GM19397 (cell line): ENCODE measurements at regions not wholly inside any gene's neighbourhood (a gene's known extent, or its start where the extent isn't known, plus 50 kb on each side); places are given as distances from the start of the nearest gene placed in this dataset.
"Not testable (repeated sequence)": the region's sequence is repeated elsewhere in the genome, so short reads cannot be mapped to it uniquely, and the experiment has no call there.

Experiments used
- ATAC-seq: cut with Tn5 transposase; IDR thresholded peaks from one replicate; pipeline ENCODE4 v1.9.1; 2021; ENCODE audit warnings: mild to moderate bottlenecking, moderate library complexity; ENCODE audit not compliant: unreplicated experiment

- ATAC-seq = no peak
These were observed 382.5 kb downstream of the CAAP1 start for GRCh38 chr9:26510137-26510536.

- no peak for ATAC-seq
These were observed 383.7 kb downstream of the CAAP1 start for GRCh38 chr9:26508897-26509296.

- no peak for ATAC-seq
These were observed 388.5 kb downstream of the CAAP1 start for GRCh38 chr9:26504057-26504456.

- no peak for ATAC-seq
These were observed 390.3 kb downstream of the CAAP1 start for GRCh38 chr9:26502311-26502710.

- no peak for ATAC-seq
These were observed 392.1 kb downstream of the CAAP1 start for GRCh38 chr9:26500471-26500870.

- not testable (repeated sequence) for ATAC-seq
These were observed 399.7 kb downstream of the CAAP1 start for GRCh38 chr9:26492608-26493521.

GRCh38 chr9:26491922-26492607 lies 400.5 kb downstream of the CAAP1 start:
- ATAC-seq = not testable (repeated sequence)

GRCh38 chr9:26483991-26484390 lies 408.6 kb downstream of the CAAP1 start:
- ATAC-seq = no peak

GRCh38 chr9:26477963-26478362 lies 414.6 kb downstream of the CAAP1 start:
- no peak for ATAC-seq

GRCh38 chr9:26471261-26471660 lies 421.3 kb downstream of the CAAP1 start:
- ATAC-seq = no peak

- ATAC-seq = no peak
These were observed 422.3 kb downstream of the CAAP1 start for GRCh38 chr9:26470284-26470683.

- ATAC-seq = no peak
These were observed 428.8 kb downstream of the CAAP1 start for GRCh38 chr9:26463837-26464236.

- no peak for ATAC-seq
These were observed 429.9 kb downstream of the CAAP1 start for GRCh38 chr9:26462751-26463150.

- no peak for ATAC-seq
These were observed 430.4 kb downstream of the CAAP1 start for GRCh38 chr9:26462213-26462612.

- no peak for ATAC-seq
These were observed 432.0 kb downstream of the CAAP1 start for GRCh38 chr9:26460624-26461023.

- no peak for ATAC-seq
These were observed 432.6 kb downstream of the CAAP1 start for GRCh38 chr9:26459959-26460358.

GRCh38 chr9:26458054-26458453 lies 434.5 kb downstream of the CAAP1 start:
- no peak for ATAC-seq

GRCh38 chr9:26457151-26457550 lies 435.5 kb downstream of the CAAP1 start:
- ATAC-seq = no peak

GRCh38 chr9:26439061-26439624 lies 453.5 kb downstream of the CAAP1 start:
- no peak for ATAC-seq

- no peak for ATAC-seq
These were observed 455.4 kb downstream of the CAAP1 start for GRCh38 chr9:26437056-26437711.

GRCh38 chr9:26426551-26427131 lies 466.0 kb downstream of the CAAP1 start:
- ATAC-seq = no peak
